Ovary (tissue), 7 donors: ENCODE measurements at regions not wholly inside any gene's neighbourhood (a gene's known extent, or its start where the extent isn't known, plus 50 kb on each side); places are given as distances from the start of the nearest gene placed in this dataset.

Source experiments
- DNase-seq, 5 donors: peaks; one replicate each; pipeline ENCODE4 v3.0.0-alpha.2; 2019 to 2020
- H3K27ac ChIP-seq, 2 donors: fragments of 200-600 bp; one replicate each; pipeline versions ENCODE4 v1.5.1 to v1.8.0; 2019 to 2022
- H3K27me3 ChIP-seq: fragments of 200-600 bp; one replicate; pipeline ENCODE4 v1.8.0; 2022
- H3K36me3 ChIP-seq: fragments of 200-600 bp; sonication (generic); one replicate; pipeline ENCODE4 v1.5.1; 2019
- H3K4me1 ChIP-seq: one replicate; pipeline ENCODE4 v1.8.1; 2013; ENCODE audit warnings: mild to moderate bottlenecking, moderate library complexity; ENCODE audit not compliant: insufficient read depth
- H3K4me3 ChIP-seq: fragments of 200-600 bp; sonication (generic); one replicate; pipeline ENCODE4 v1.5.1; 2017
- H3K9me3 ChIP-seq, 2 donors: fragments of 200-600 bp in 1 of 2; sonication (generic) in 1 of 2; one replicate each; pipeline versions ENCODE4 v1.5.1 to v1.8.1; 2013 to 2019; ENCODE audit warnings: mild to moderate bottlenecking in 1 of 2, moderate library complexity in 1 of 2
- EP300 ChIP-seq: sonication (generic); formaldehyde crosslinking; IDR thresholded peaks from one replicate; pipeline ENCODE4 v1.6.1; 2017; ENCODE audit warnings: antibody characterized with exemption
- POLR2A ChIP-seq: fragments of 450-650 bp; IDR thresholded peaks from one replicate; pipeline ENCODE4 v1.6.1; 2017; ENCODE audit warnings: antibody characterized with exemption, mild to moderate bottlenecking, moderate library complexity
- WGBS, 3 donors: extraction: QIAGEN DNeasy Blood & Tissue Kit in 1 of 3; methylation state at CpG; one replicate each; pipeline versions ENCODE4 v1.1.5 to v1.1.7; 2013 to 2017; 5-methylcytosine and 5-hydroxymethylcytosine counted together
- intact Hi-C, 4 donors: fragments of 100-400 bp; cut with DNase I; formaldehyde crosslinking; loops; one replicate each; pipeline versions ENCODE4 v1.11.0 to v1.15.1; 2022 to 2023
- TF ChIP-seq, protein P1 (sequence below), 3 donors: fragments of 450-650 bp in 2 of 3; fragments of 200-600 bp in 1 of 3; IDR thresholded peaks; one replicate each; pipeline versions ENCODE4 v1.5.1 to v1.8.0; 2016 to 2022; ENCODE audit warnings: antibody characterized with exemption in 3 of 3, mild to moderate bottlenecking in 1 of 3
- donor health status: DM: no; HTN: no; CAD: no; lungs with moderate emphysema.
- donor health status: DM: no; HTN: no; CAD: no.
- donor health status: Bipolar disorder and iron deficiency.
- donor health status: DM: no; HTN: no; CAD: no.
- donor health status: DM: yes; HTN: yes; CAD: no.

DNA sequence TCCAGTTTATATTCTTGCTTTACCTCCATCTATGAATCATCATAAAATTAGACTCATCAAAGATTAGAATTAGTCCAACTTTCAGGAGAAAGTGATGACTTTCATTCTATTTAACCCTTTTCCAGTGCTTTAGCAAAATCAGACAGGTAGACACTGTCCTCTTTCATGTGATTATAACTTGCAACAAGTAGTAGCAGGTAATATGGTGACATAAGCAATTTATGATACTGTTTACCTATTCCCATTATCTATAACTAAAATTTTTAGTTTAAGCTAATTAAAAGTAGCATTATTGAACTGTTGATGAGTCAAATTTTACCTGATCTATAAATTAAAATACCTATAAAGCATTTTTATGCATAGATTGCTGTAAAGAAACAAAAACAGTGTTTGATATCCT, 351.6 kb downstream of the SEC23A start:
- no peak for DNase-seq
- intact Hi-C loops: no loop called here
- no peak overlapping the region for H3K27ac ChIP-seq
- H3K27me3 ChIP-seq: no peaks in the 10 kb centered on the region
- no peaks in the 10 kb centered on the region for H3K4me1 ChIP-seq
- TF ChIP-seq, protein P1, sequence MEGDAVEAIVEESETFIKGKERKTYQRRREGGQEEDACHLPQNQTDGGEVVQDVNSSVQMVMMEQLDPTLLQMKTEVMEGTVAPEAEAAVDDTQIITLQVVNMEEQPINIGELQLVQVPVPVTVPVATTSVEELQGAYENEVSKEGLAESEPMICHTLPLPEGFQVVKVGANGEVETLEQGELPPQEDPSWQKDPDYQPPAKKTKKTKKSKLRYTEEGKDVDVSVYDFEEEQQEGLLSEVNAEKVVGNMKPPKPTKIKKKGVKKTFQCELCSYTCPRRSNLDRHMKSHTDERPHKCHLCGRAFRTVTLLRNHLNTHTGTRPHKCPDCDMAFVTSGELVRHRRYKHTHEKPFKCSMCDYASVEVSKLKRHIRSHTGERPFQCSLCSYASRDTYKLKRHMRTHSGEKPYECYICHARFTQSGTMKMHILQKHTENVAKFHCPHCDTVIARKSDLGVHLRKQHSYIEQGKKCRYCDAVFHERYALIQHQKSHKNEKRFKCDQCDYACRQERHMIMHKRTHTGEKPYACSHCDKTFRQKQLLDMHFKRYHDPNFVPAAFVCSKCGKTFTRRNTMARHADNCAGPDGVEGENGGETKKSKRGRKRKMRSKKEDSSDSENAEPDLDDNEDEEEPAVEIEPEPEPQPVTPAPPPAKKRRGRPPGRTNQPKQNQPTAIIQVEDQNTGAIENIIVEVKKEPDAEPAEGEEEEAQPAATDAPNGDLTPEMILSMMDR (IDR thresholded peaks at IDR 0.05): no peak
- TF ChIP-seq POLR2A (no peak), EP300 (no peak)
- H3K9me3 ChIP-seq: no peaks in the 10 kb centered on the region
- no peaks in the 10 kb centered on the region for H3K36me3 ChIP-seq
- no peak overlapping the region for H3K4me3 ChIP-seq

DNA sequence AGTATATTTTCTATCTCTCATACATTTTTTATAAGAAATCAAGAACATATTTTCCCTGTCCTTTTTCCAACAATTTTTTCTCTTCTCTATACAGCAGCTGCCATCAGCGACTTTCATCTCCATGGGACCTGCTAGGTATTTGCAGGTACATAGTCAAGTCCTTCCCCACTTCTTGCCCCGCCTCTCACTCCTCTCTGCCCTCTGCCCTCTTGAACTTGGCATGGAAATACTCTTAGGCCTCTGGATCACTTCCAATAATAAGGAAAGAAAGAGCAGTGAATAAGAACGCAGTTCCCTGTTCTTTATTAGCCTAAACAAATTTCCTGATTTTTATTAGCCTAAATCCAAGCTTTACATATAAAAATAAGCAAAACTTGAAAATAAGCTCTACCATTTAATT, 353.1 kb downstream of the SEC23A start:
- intact Hi-C loops: no loop called here
- no peak overlapping the region for H3K4me3 ChIP-seq
- TF ChIP-seq EP300 (no peak), POLR2A (no peak)
- TF ChIP-seq, protein P1 (IDR thresholded peaks at IDR 0.05): no peak

DNA sequence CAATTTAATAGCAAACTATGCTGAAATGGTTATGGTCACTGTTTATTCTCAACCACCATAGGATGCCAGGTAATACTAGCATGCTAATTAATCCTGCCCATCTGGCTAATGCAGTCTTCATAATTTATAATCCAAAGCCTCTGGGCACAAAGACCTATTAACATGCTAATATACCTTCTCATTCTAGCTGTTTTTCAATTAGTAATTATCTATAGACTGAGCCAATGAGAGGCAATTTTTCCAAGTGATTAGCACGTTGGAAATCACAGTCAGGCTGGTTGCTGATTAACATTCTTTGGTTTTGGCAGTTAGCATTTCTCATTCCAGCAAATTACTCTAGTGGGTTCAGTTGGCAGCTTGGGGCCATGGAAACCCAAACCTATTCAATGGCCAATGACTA, 357.2 kb downstream of the SEC23A start:
- H3K4me1 ChIP-seq: no peaks in the 10 kb centered on the region
- no peak for DNase-seq
- 47 to 58% (median 53%) methylated on average over 1 of the region's 1 CpG for WGBS, 3 donors
- no peak overlapping the region for H3K27ac ChIP-seq
- H3K9me3 ChIP-seq: no peaks in the 10 kb centered on the region
- intact Hi-C loops: no loop called here
- TF ChIP-seq EP300 (no peak), POLR2A (no peak)
- TF ChIP-seq, protein P1 (IDR thresholded peaks at IDR 0.05): no peak
- H3K36me3 ChIP-seq: no peaks in the 10 kb centered on the region
- no peaks in the 10 kb centered on the region for H3K27me3 ChIP-seq
- no peak overlapping the region for H3K4me3 ChIP-seq

More for the DNA sequence above, 353.1 kb downstream of the SEC23A start:
- Histone ChIP-seq H3K36me3 (no peaks in the 10 kb centered on the region), H3K27ac (no peak overlapping the region), H3K4me1 (no peaks in the 10 kb centered on the region), H3K9me3 (no peaks in the 10 kb centered on the region), H3K27me3 (no peaks in the 10 kb centered on the region)
- WGBS, 3 donors: 81 to 84% (median 81%) methylated on average over 3 of the region's 3 CpGs
- no peak for DNase-seq

DNA sequence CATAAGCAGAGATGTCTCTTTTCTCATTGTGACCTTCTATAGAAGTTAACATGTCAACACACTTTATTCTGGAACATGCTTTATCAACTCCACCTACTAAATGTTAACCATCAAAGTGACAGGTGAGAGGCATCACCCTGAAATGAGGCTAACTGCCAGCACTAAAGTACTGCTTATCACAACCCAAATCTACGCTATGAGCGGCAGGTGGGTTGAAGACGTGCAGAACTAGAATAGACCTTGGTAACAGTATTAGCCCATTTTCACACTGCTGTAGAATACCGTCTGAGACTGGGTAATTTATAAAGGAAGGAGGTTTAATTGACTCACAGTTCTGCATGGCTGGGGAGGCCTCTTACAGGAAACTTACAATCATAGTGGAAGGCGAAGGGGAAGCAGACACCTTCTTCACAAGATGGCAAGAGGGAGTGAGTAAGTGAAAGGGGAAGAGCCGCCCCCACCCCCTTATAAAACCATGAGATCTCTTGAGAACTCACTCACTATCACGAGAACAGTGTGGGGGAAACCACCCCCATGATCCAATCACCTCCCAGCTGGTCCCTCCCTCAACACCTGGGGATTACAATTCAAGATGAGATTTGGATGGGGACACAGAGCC, 359.0 kb downstream of the SEC23A start:
- Histone ChIP-seq H3K4me1 (no peaks in the 10 kb centered on the region), H3K27ac (no peak overlapping the region), H3K36me3 (no peaks in the 10 kb centered on the region), H3K9me3 (no peaks in the 10 kb centered on the region), H3K4me3 (no peak overlapping the region), H3K27me3 (no peaks in the 10 kb centered on the region)
- 81 to 93% (median 85%) methylated on average over 7 of the region's 7 CpGs for WGBS, 3 donors
- no peak for TF ChIP-seq EP300
- no peak for TF ChIP-seq POLR2A
- TF ChIP-seq, protein P1 (IDR thresholded peaks at IDR 0.05): no peak
- intact Hi-C loops: no loop called here
- no peak for DNase-seq
